ENCODE measurements at regions not wholly inside any gene's neighbourhood (a gene's known extent, or its start where the extent isn't known, plus 50 kb on each side); places are given as distances from the start of the nearest gene placed in this dataset.

DNA sequence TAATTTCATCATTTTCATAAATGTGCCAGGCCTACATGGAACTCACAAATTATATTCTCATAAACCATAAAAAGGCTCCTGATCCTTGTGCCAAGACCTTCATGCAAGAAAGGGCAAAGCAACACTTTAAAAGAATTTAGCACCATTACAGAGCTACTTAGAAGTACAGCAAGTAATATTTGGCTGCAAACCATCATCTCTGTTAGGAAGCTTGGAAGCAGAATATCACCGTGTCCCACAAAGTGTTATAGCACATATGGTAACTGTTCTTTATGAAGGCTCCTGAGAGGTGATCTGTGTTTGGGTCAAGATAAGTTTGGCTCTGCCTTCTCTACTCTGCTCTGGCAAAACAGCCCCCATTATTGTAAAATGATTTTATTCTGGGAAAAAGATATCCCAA is 59.7 kb upstream of the KCNJ3 start:
- no peak for TF ChIP-seq EZH2 (IDR thresholded peaks at IDR 0.05; ENCODE audit: low read length, unreplicated experiment)
- TF ChIP-seq CTCF (conservative IDR thresholded peaks at IDR 0.05; ENCODE audit: low read depth, low read length): no peak
